Ovary (tissue), 3 donors: ENCODE measurements at regions not wholly inside any gene's neighbourhood (a gene's known extent, or its start where the extent isn't known, plus 50 kb on each side); places are given as distances from the start of the nearest gene placed in this dataset.

Experiments used
- POLR2A ChIP-seq: fragments of 450-650 bp; IDR thresholded peaks from one replicate; pipeline ENCODE4 v1.6.1; 2017; ENCODE audit warnings: antibody characterized with exemption, mild to moderate bottlenecking, moderate library complexity
- TF ChIP-seq, protein P1 (sequence below), 3 donors: fragments of 450-650 bp in 2 of 3; fragments of 200-600 bp in 1 of 3; IDR thresholded peaks; one replicate each; pipeline versions ENCODE4 v1.5.1 to v1.8.0; 2016 to 2022; ENCODE audit warnings: antibody characterized with exemption in 3 of 3, mild to moderate bottlenecking in 1 of 3
- donor health status: DM: no; HTN: no; CAD: no.

DNA sequence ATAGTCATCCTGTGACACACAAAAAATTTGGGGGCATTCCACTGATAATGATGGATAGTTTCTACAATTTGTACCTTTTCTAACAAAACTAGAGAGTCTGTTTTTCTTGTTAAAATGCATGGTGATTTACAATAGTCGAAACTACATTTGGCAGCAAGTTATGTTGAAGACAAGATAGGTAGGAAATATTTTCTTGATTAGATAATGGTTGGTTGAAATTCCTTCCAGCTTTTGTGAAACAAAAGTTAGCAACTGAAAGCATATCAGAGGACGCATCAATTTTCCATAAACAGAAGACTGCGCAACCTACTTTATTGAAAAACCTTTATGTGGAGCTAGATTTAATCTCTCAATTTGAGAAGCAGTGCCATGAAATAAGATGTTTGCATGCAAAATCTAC is 155.8 kb upstream of the GLI3 start:
- TF ChIP-seq, protein P1, sequence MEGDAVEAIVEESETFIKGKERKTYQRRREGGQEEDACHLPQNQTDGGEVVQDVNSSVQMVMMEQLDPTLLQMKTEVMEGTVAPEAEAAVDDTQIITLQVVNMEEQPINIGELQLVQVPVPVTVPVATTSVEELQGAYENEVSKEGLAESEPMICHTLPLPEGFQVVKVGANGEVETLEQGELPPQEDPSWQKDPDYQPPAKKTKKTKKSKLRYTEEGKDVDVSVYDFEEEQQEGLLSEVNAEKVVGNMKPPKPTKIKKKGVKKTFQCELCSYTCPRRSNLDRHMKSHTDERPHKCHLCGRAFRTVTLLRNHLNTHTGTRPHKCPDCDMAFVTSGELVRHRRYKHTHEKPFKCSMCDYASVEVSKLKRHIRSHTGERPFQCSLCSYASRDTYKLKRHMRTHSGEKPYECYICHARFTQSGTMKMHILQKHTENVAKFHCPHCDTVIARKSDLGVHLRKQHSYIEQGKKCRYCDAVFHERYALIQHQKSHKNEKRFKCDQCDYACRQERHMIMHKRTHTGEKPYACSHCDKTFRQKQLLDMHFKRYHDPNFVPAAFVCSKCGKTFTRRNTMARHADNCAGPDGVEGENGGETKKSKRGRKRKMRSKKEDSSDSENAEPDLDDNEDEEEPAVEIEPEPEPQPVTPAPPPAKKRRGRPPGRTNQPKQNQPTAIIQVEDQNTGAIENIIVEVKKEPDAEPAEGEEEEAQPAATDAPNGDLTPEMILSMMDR (IDR thresholded peaks at IDR 0.05): no peak
- no peak for TF ChIP-seq POLR2A
